SU-DHL-6 (cell line): ENCODE measurements at regions not wholly inside any gene's neighbourhood (a gene's known extent, or its start where the extent isn't known, plus 50 kb on each side); places are given as distances from the start of the nearest gene placed in this dataset.

Source experiments
- H2AFZ ChIP-seq: fragments of 200-600 bp; sonication (generic); 2 replicates; pipeline ENCODE4 v1.6.1; 2014; ENCODE audit warnings: low read depth, mild to moderate bottlenecking, moderate library complexity, mixed read lengths, antibody characterized with exemption, low read length; ENCODE audit not compliant: severe bottlenecking
- H3F3A ChIP-seq: fragments of 200-600 bp; shearing (Covaris generic); 2 replicates; pipeline ENCODE4 v1.6.0; 2016; ENCODE audit warnings: antibody characterized with exemption, mild to moderate bottlenecking; ENCODE audit not compliant: insufficient read depth
- H3K27ac ChIP-seq: fragments of 200-600 bp; sonication (generic); 2 replicates; pipeline ENCODE4 v1.5.1; 2016; ENCODE audit warnings: low read depth, mild to moderate bottlenecking, low read length, moderate library complexity, mixed read lengths
- H3K27me3 ChIP-seq: fragments of 200-600 bp; sonication (generic), shearing (Covaris generic); 2 replicates; pipeline ENCODE4 v1.6.0; 2014; ENCODE audit warnings: mild to moderate bottlenecking, low read length
- H3K36me3 ChIP-seq: fragments of 200-600 bp; sonication (generic); 2 replicates; pipeline ENCODE4 v1.6.1; 2014; ENCODE audit warnings: mild to moderate bottlenecking, low read length, mixed read lengths
- H3K4me2 ChIP-seq: fragments of 300-600, 200-600 bp; shearing (Covaris generic), sonication (generic); 2 replicates; pipeline ENCODE4 v1.6.0; 2014; ENCODE audit warnings: low read length, low read depth, mild to moderate bottlenecking; ENCODE audit not compliant: poor library complexity, severe bottlenecking
- H3K4me3 ChIP-seq: fragments of 200-600 bp; sonication (generic); 2 replicates; pipeline ENCODE4 v1.5.1; 2014; ENCODE audit warnings: antibody characterized with exemption, low read length, mild to moderate bottlenecking, mixed read lengths; ENCODE audit not compliant: insufficient read depth, poor library complexity, severe bottlenecking
- H3K79me2 ChIP-seq: fragments of 200-600 bp; sonication (generic); 2 replicates; pipeline ENCODE4 v1.6.1; 2014; ENCODE audit warnings: mild to moderate bottlenecking, low read length, moderate library complexity; ENCODE audit not compliant: insufficient read depth
- H3K9ac ChIP-seq: fragments of 200-600 bp; sonication (generic); 2 replicates; pipeline ENCODE4 v1.7.0; 2014; ENCODE audit warnings: mild to moderate bottlenecking, low read length
- H3K9me2 ChIP-seq: fragments of 200-600 bp; sonication (generic); replicated peaks from 2 replicates; pipeline ENCODE4 v1.6.1; 2014; ENCODE audit warnings: low read length; ENCODE audit not compliant: insufficient read depth
- H3K9me3 ChIP-seq: fragments of 200-600 bp; sonication (generic); 2 replicates; pipeline ENCODE4 v1.6.1; 2014; ENCODE audit warnings: low read length, mixed read lengths; ENCODE audit not compliant: insufficient read depth
- H4K20me1 ChIP-seq: fragments of 200-600 bp; sonication (generic); 2 replicates; pipeline ENCODE4 v1.6.1; 2014; ENCODE audit warnings: low read depth, mild to moderate bottlenecking, antibody characterized with exemption, low read length, moderate library complexity, mixed read lengths
- EZH2phosphoT487 ChIP-seq: fragments of 200-600 bp; sonication (generic), shearing (Covaris generic); conservative IDR thresholded peaks from 2 replicates; pipeline ENCODE4 v1.6.1; 2018; ENCODE audit warnings: mild to moderate bottlenecking, antibody characterized with exemption, low read length, moderate library complexity, mixed read lengths
- TF ChIP-seq, protein P1 (sequence below): fragments of 200-600 bp; sonication (generic); IDR thresholded peaks from one replicate; pipeline ENCODE4 v1.5.1; 2017; ENCODE audit warnings: antibody characterized with exemption, mild to moderate bottlenecking, low read length, moderate library complexity; ENCODE audit not compliant: insufficient read depth, poor library complexity, severe bottlenecking

DNA sequence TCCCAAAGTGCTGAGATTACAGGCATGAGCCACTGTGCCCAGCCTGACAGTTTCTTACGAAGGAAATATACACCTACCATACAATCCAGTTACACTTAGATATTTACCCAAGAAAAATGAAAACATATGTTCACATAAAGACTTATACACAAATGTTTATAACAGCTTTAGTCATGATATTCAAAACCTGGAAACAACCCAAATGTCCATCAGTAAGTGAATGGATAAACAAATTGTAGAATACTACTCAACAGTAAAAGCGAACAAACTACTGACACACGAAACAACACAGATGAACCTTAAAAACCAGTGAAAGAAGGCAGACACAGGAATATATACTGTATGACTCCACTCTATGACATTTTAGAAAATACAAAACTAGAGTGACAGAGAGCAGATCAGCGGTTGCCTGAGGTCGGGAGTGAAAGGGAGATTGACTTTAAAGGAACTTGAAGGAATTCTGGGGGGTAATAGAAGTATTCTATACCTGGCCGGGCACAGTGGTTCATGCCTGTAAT is 83.6 kb downstream of the SPRING1 start:
- H3K36me3 ChIP-seq: no peaks in the 10 kb centered on the region
- no peaks in the 10 kb centered on the region for H3K9me3 ChIP-seq
- H3K79me2 ChIP-seq: no peaks in the 10 kb centered on the region
- H3K4me2 ChIP-seq: no peak overlapping the region
- H3K4me3 ChIP-seq: no peak overlapping the region
- no peaks in the 10 kb centered on the region for H3F3A ChIP-seq
- TF ChIP-seq EZH2phosphoT487: no peak
- TF ChIP-seq, protein P1, sequence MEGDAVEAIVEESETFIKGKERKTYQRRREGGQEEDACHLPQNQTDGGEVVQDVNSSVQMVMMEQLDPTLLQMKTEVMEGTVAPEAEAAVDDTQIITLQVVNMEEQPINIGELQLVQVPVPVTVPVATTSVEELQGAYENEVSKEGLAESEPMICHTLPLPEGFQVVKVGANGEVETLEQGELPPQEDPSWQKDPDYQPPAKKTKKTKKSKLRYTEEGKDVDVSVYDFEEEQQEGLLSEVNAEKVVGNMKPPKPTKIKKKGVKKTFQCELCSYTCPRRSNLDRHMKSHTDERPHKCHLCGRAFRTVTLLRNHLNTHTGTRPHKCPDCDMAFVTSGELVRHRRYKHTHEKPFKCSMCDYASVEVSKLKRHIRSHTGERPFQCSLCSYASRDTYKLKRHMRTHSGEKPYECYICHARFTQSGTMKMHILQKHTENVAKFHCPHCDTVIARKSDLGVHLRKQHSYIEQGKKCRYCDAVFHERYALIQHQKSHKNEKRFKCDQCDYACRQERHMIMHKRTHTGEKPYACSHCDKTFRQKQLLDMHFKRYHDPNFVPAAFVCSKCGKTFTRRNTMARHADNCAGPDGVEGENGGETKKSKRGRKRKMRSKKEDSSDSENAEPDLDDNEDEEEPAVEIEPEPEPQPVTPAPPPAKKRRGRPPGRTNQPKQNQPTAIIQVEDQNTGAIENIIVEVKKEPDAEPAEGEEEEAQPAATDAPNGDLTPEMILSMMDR: no peak
- no peak overlapping the region for H2AFZ ChIP-seq
- H3K9ac ChIP-seq: no peak overlapping the region
- H4K20me1 ChIP-seq: no peaks in the 10 kb centered on the region
- no peaks in the 10 kb centered on the region for H3K9me2 ChIP-seq
- no peak overlapping the region for H3K27ac ChIP-seq
- no peaks in the 10 kb centered on the region for H3K27me3 ChIP-seq

DNA sequence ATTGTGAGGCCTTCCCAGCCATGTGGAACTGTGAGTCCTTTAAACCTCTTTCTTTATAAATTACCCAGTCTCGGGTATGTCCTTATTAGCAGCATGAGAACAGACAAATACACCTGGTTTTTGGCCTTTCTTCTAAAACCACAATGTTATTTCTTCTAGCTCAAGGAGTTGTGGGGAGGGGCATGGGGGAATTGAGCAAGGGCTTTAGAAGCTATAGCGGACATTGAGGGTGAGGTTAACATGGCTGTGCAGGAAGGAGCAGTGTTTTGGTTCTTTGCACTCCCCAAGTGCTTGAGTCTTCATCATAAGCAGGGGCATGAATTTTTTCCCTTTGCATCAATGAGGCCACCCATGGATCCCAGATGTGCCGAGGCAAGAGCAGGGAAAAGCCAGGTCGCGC is 86.8 kb downstream of the SPRING1 start:
- Histone ChIP-seq H3K27me3 (no peaks in the 10 kb centered on the region), H3K4me3 (no peak overlapping the region), H3K9me2 (no peaks in the 10 kb centered on the region), H3K9ac (no peak overlapping the region), H4K20me1 (no peaks in the 10 kb centered on the region), H3K9me3 (no peaks in the 10 kb centered on the region), H3K27ac (no peak overlapping the region), H3K4me2 (no peak overlapping the region), H3K36me3 (no peaks in the 10 kb centered on the region), H2AFZ (no peak overlapping the region), H3F3A (no peaks in the 10 kb centered on the region), H3K79me2 (no peaks in the 10 kb centered on the region)
- TF ChIP-seq EZH2phosphoT487: no peak
- TF ChIP-seq, protein P1: no peak

DNA sequence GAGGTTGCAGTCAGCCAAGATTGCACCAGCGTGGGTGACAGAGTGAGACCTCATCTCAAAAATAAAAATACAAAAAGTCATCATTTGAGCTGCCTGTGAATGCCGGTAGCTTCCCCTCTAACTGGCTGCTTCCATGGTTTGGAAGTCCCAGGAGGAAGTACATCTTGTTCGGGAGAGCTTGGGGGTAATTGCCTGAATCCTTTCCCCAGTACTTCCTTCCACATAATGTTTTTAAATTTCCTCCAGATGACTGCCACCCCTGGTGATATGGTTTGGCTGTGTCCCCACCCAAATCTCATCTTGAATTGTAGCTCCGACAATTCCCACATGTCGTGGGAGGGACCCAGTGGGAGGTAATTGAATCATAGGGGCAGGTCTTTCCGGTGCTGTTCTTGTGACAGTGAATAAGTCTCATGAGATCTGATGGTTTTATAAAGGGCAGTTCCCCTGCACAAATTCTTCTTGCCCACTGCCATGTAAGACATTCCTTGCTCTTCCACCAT is 87.2 kb downstream of the SPRING1 start:
- Histone ChIP-seq H3K9ac (no peak overlapping the region), H3K9me3 (no peaks in the 10 kb centered on the region)

More for the DNA sequence above, 87.2 kb downstream of the SPRING1 start:
- H3K27ac ChIP-seq: no peak overlapping the region
- H3K36me3 ChIP-seq: no peaks in the 10 kb centered on the region
- no peaks in the 10 kb centered on the region for H3K79me2 ChIP-seq
- H3K4me3 ChIP-seq: no peak overlapping the region
- TF ChIP-seq, protein P1: no peak
- TF ChIP-seq EZH2phosphoT487: no peak
- H3K4me2 ChIP-seq: no peak overlapping the region
- no peak overlapping the region for H2AFZ ChIP-seq
- H3K27me3 ChIP-seq: no peaks in the 10 kb centered on the region
- no peaks in the 10 kb centered on the region for H4K20me1 ChIP-seq
- H3K9me2 ChIP-seq: no peaks in the 10 kb centered on the region
- no peaks in the 10 kb centered on the region for H3F3A ChIP-seq
